ENCODE measurements at regions not wholly inside any gene's neighbourhood (a gene's known extent, or its start where the extent isn't known, plus 50 kb on each side); places are given as distances from the start of the nearest gene placed in this dataset.

- intact Hi-C loops (cut with micrococcal nuclease; ENCODE audit: unreplicated experiment) (no loop called here), in situ Hi-C loops (cut with HindIII; ENCODE audit: low pct_unique_long_range_greater_than_20kb, low sequenced_read_pairs) (no loop called here)
- no peaks in the 10 kb centered on the region for H3K36me3 ChIP-seq (ENCODE audit: control insufficient read depth, insufficient read depth, low read length)
- no peak overlapping the region for H3K4me3 ChIP-seq (ENCODE audit: low read depth in 2 of 2, low read length in 2 of 2)
- H3K27ac ChIP-seq (ENCODE audit: low read length), result no peak overlapping the region
- TF ChIP-seq TCF7L2 (IDR thresholded peaks at IDR 0.05; ENCODE audit: low read depth, low read length) (no peak), SIN3A (IDR thresholded peaks at IDR 0.05; ENCODE audit: borderline replicate concordance, insufficient read depth, low read depth, low read length) (no peak), POLR2AphosphoS5 (IDR thresholded peaks at IDR 0.05; ENCODE audit: low read depth, low read length) (no peak), CTCF (IDR thresholded peaks at IDR 0.05) (no peak), REST (IDR thresholded peaks at IDR 0.05; ENCODE audit: insufficient read depth in 1 of 2, low read depth in 2 of 2, low read length in 1 of 2) (no peak)
- POLR2A ChIA-PET, result no interaction called here
- CTCF ChIA-PET, result no interaction called here
- BruUV-seq (replicated peaks), result no TSS peak
- H3K27me3 ChIP-seq (ENCODE audit: control insufficient read depth, insufficient read depth, low read length), result no peaks in the 10 kb centered on the region
- no peak for ATAC-seq
- no peaks in the 10 kb centered on the region for H3K9me3 ChIP-seq (ENCODE audit: control insufficient read depth, insufficient read depth, low read depth, low read length)
- DNase-seq (ENCODE audit: low read depth, low spot score), result no peak
- no peaks in the 10 kb centered on the region for H3K4me1 ChIP-seq (ENCODE audit: control insufficient read depth, insufficient read depth, low read length)
Measured at GRCh38 chr11:92738276-92738675, 231.2 kb upstream of the MTNR1B start.

DNA sequence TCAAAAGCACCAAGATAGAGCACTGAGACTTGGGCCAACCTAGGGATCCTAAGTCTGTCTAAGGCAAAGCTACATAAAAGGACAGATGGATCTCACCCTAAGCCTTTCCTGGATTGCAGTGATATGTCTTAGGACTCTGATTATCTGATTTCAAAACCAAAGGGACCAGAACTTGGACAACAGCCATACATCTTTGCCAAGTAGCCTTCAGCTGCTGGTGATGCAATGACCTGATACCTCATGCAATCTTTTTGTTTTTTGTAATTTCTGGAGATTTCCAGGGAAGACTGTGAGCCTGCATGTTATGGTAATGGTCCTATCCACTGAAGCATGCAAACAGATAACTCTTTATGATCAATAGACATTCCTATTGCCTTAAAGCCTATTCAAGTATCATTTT lies 230.4 kb upstream of the MTNR1B start:
- Histone ChIP-seq H3K27me3 (ENCODE audit: control insufficient read depth, insufficient read depth, low read length) (no peaks in the 10 kb centered on the region), H3K4me3 (ENCODE audit: low read depth in 2 of 2, low read length in 2 of 2) (no peak overlapping the region), H3K9me3 (ENCODE audit: control insufficient read depth, insufficient read depth, low read depth, low read length) (no peaks in the 10 kb centered on the region), H3K27ac (ENCODE audit: low read length) (no peak overlapping the region), H3K4me1 (ENCODE audit: control insufficient read depth, insufficient read depth, low read length) (no peaks in the 10 kb centered on the region), H3K36me3 (ENCODE audit: control insufficient read depth, insufficient read depth, low read length) (no peaks in the 10 kb centered on the region)
- BruUV-seq (replicated peaks), result no TSS peak
- no peak for DNase-seq (ENCODE audit: low read depth, low spot score)
- intact Hi-C loops (cut with micrococcal nuclease; ENCODE audit: unreplicated experiment) (no loop called here), in situ Hi-C loops (cut with HindIII; ENCODE audit: low pct_unique_long_range_greater_than_20kb, low sequenced_read_pairs) (no loop called here)
- POLR2A ChIA-PET, result no interaction called here
- CTCF ChIA-PET, result no interaction called here
- TF ChIP-seq TCF7L2 (IDR thresholded peaks at IDR 0.05; ENCODE audit: low read depth, low read length) (no peak), POLR2AphosphoS5 (IDR thresholded peaks at IDR 0.05; ENCODE audit: low read depth, low read length) (no peak), SIN3A (IDR thresholded peaks at IDR 0.05; ENCODE audit: borderline replicate concordance, insufficient read depth, low read depth, low read length) (no peak), REST (IDR thresholded peaks at IDR 0.05; ENCODE audit: insufficient read depth in 1 of 2, low read depth in 2 of 2, low read length in 1 of 2) (no peak), CTCF (IDR thresholded peaks at IDR 0.05) (no peak)
- ATAC-seq, result no peak

Measured in Panc1 (cell line).